HEK293 (cell line): ENCODE measurements at regions not wholly inside any gene's neighbourhood (a gene's known extent, or its start where the extent isn't known, plus 50 kb on each side); places are given as distances from the start of the nearest gene placed in this dataset.

Experiments used
- CTCF ChIA-PET: fragments of 350-600 bp; formaldehyde crosslinking; extraction: SDS; loops from one replicate; lab custom pipeline; 2021; ENCODE audit warnings: antibody characterized with exemption; lab: Yijun Ruan, JAX
- POLR2A ChIA-PET: fragments of 300-600 bp; formaldehyde crosslinking; extraction: SDS; loops from one replicate; lab custom pipeline; 2020; ENCODE audit warnings: antibody characterized with exemption, inconsistent platforms; lab: Yijun Ruan, JAX
- H3K27ac ChIP-seq: fragments of 200-500 bp; sonication (Bioruptor generic); 2 replicates; pipeline ENCODE4 v1.5.1; 2014; ENCODE audit warnings: low read depth, low read length, control low read depth, inconsistent platforms; ENCODE audit errors: extremely low read depth
- H3K36me3 ChIP-seq, 2 experiments: fragments of 200-500 bp in 1 of 2; sonication (Bioruptor generic) in 1 of 2; 1 replicate in 1 of 2; 2 replicates in 1 of 2; pipeline ENCODE4 v1.5.1; 2014 to 2017; ENCODE audit warnings: inconsistent platforms in 2 of 2, low read length in 2 of 2; ENCODE audit not compliant: control insufficient read depth in 2 of 2, insufficient read depth in 1 of 2
- H3K4me1 ChIP-seq: fragments of 200-500 bp; sonication (Bioruptor generic); 2 replicates; pipeline ENCODE4 v1.5.1; 2014; ENCODE audit warnings: mild to moderate bottlenecking, low read length, inconsistent platforms; ENCODE audit not compliant: control insufficient read depth, insufficient read depth
- H3K4me3 ChIP-seq: 2 replicates; pipeline ENCODE4 v1.5.1; 2011; ENCODE audit warnings: low read depth, mild to moderate bottlenecking, control low read depth, low read length, moderate library complexity
- H3K9me3 ChIP-seq: fragments of 200-500 bp; sonication (Bioruptor generic); 2 replicates; pipeline ENCODE4 v1.5.1; 2014; ENCODE audit warnings: low read depth, low read length, inconsistent platforms; ENCODE audit not compliant: control insufficient read depth, insufficient read depth
- BCL11B ChIP-seq: fragments of 450-650 bp; formaldehyde crosslinking; IDR thresholded peaks from 2 replicates; pipeline ENCODE4 v1.5.1; 2016; ENCODE audit warnings: low read depth, missing biosample characterization, missing genetic modification characterization
- IKZF3 ChIP-seq: fragments of 450-650 bp; IDR thresholded peaks from 2 replicates; pipeline ENCODE4 v1.5.0; 2018; ENCODE audit warnings: missing biosample characterization, mild to moderate bottlenecking, missing genetic modification characterization, moderate library complexity
- KLF8 ChIP-seq: fragments of 450-650 bp; formaldehyde crosslinking; IDR thresholded peaks from 2 replicates; pipeline ENCODE4 v1.5.1; 2016; ENCODE audit warnings: missing biosample characterization, missing genetic modification characterization
- KLF9 ChIP-seq: fragments of 450-650 bp; formaldehyde crosslinking; IDR thresholded peaks from 2 replicates; pipeline ENCODE4 v1.5.1; 2016; ENCODE audit warnings: missing biosample characterization, missing genetic modification characterization, low read depth
- SCRT1 ChIP-seq: fragments of 450-650 bp; formaldehyde crosslinking; IDR thresholded peaks from 2 replicates; pipeline ENCODE4 v1.5.1; 2016; ENCODE audit warnings: missing biosample characterization, missing genetic modification characterization, borderline replicate concordance
- SETDB1 ChIP-seq: IDR thresholded peaks from one replicate; pipeline ENCODE4 v1.6.1; 2017; ENCODE audit warnings: mild to moderate bottlenecking, low read length, moderate library complexity, mixed read lengths; ENCODE audit not compliant: insufficient read length
- ZFP37 ChIP-seq: fragments of 450-650 bp; formaldehyde crosslinking; IDR thresholded peaks from 2 replicates; pipeline ENCODE4 v1.5.1; 2016; ENCODE audit warnings: missing biosample characterization, missing genetic modification characterization
- ZFP41 ChIP-seq: fragments of 450-650 bp; formaldehyde crosslinking; IDR thresholded peaks from 2 replicates; pipeline ENCODE4 v1.5.1; 2016; ENCODE audit warnings: missing biosample characterization, missing genetic modification characterization, borderline replicate concordance
- ZNF157 ChIP-seq: fragments of 450-650 bp; formaldehyde crosslinking; IDR thresholded peaks from 2 replicates; pipeline ENCODE4 v1.5.1; 2016; ENCODE audit warnings: missing biosample characterization, missing genetic modification characterization
- ZNF175 ChIP-seq: fragments of 450-650 bp; formaldehyde crosslinking; IDR thresholded peaks from 2 replicates; pipeline ENCODE4 v1.5.1; 2016; ENCODE audit warnings: missing biosample characterization, missing genetic modification characterization
- ZNF211 ChIP-seq: fragments of 450-650 bp; formaldehyde crosslinking; IDR thresholded peaks from 2 replicates; pipeline ENCODE4 v1.5.1; 2016; ENCODE audit warnings: low read depth, missing biosample characterization, missing genetic modification characterization
- ZNF23 ChIP-seq: fragments of 450-650 bp; formaldehyde crosslinking; IDR thresholded peaks from 2 replicates; pipeline ENCODE4 v1.5.1; 2016; ENCODE audit warnings: missing biosample characterization, missing genetic modification characterization, borderline replicate concordance
- ZNF239 ChIP-seq: fragments of 450-650 bp; formaldehyde crosslinking; IDR thresholded peaks from 2 replicates; pipeline ENCODE4 v1.5.1; 2016; ENCODE audit warnings: missing biosample characterization, missing genetic modification characterization
- ZNF292 ChIP-seq: fragments of 450-650 bp; formaldehyde crosslinking; IDR thresholded peaks from 2 replicates; pipeline ENCODE4 v1.5.1; 2016; ENCODE audit warnings: low read depth, missing biosample characterization, missing genetic modification characterization, borderline replicate concordance
- ZNF391 ChIP-seq: fragments of 450-650 bp; formaldehyde crosslinking; IDR thresholded peaks from 2 replicates; pipeline ENCODE4 v1.5.1; 2016; ENCODE audit warnings: low read depth, missing biosample characterization, missing genetic modification characterization, borderline replicate concordance
- ZNF416 ChIP-seq: fragments of 450-650 bp; formaldehyde crosslinking; IDR thresholded peaks from 2 replicates; pipeline ENCODE4 v1.5.1; 2016; ENCODE audit warnings: missing biosample characterization, missing genetic modification characterization
- ZNF426 ChIP-seq: fragments of 450-650 bp; formaldehyde crosslinking; IDR thresholded peaks from 2 replicates; pipeline ENCODE4 v1.5.1; 2017; ENCODE audit warnings: missing biosample characterization, missing genetic modification characterization, mild to moderate bottlenecking, inconsistent platforms, moderate library complexity
- ZNF521 ChIP-seq: fragments of 450-650 bp; formaldehyde crosslinking; IDR thresholded peaks from 2 replicates; pipeline ENCODE4 v1.5.1; 2017; ENCODE audit warnings: missing biosample characterization, mild to moderate bottlenecking, missing genetic modification characterization
- ZNF530 ChIP-seq: fragments of 450-650 bp; formaldehyde crosslinking; IDR thresholded peaks from 2 replicates; pipeline ENCODE4 v1.5.1; 2016; ENCODE audit warnings: low read depth, missing biosample characterization, missing genetic modification characterization
- TF ChIP-seq, protein P1 (sequence below): fragments of 450-650 bp; formaldehyde crosslinking; IDR thresholded peaks from 2 replicates; pipeline ENCODE4 v1.5.1; 2016; ENCODE audit warnings: missing biosample characterization, missing genetic modification characterization, borderline replicate concordance
- TF ChIP-seq, protein P2 (sequence below): fragments of 450-650 bp; formaldehyde crosslinking; IDR thresholded peaks from 2 replicates; pipeline ENCODE4 v1.5.1; 2016; ENCODE audit warnings: missing biosample characterization, missing genetic modification characterization
- TF ChIP-seq, protein P3 (sequence below): fragments of 450-650 bp; formaldehyde crosslinking; IDR thresholded peaks from 2 replicates; pipeline ENCODE4 v1.5.1; 2016; ENCODE audit warnings: missing biosample characterization, missing genetic modification characterization

- H3K27ac ChIP-seq, result no peak overlapping the region
- ChIA-PET POLR2A (no interaction called here), CTCF (no interaction called here)
- no peak overlapping the region for H3K4me3 ChIP-seq
- no peaks in the 10 kb centered on the region; the same call in 1 of the 2 replicates for H3K9me3 ChIP-seq
- H3K36me3 ChIP-seq, result no peaks in the 10 kb centered on the region
- H3K4me1 ChIP-seq, result no peaks in the 10 kb centered on the region
- TF ChIP-seq, protein P1, sequence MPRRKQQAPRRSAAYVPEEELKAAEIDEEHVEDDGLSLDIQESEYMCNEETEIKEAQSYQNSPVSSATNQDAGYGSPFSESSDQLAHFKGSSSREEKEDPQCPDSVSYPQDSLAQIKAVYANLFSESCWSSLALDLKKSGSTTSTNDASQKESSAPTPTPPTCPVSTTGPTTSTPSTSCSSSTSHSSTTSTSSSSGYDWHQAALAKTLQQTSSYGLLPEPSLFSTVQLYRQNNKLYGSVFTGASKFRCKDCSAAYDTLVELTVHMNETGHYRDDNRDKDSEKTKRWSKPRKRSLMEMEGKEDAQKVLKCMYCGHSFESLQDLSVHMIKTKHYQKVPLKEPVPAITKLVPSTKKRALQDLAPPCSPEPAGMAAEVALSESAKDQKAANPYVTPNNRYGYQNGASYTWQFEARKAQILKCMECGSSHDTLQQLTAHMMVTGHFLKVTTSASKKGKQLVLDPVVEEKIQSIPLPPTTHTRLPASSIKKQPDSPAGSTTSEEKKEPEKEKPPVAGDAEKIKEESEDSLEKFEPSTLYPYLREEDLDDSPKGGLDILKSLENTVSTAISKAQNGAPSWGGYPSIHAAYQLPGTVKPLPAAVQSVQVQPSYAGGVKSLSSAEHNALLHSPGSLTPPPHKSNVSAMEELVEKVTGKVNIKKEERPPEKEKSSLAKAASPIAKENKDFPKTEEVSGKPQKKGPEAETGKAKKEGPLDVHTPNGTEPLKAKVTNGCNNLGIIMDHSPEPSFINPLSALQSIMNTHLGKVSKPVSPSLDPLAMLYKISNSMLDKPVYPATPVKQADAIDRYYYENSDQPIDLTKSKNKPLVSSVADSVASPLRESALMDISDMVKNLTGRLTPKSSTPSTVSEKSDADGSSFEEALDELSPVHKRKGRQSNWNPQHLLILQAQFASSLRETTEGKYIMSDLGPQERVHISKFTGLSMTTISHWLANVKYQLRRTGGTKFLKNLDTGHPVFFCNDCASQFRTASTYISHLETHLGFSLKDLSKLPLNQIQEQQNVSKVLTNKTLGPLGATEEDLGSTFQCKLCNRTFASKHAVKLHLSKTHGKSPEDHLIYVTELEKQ (tag by site-specific recombination), result no peak
- no peak for TF ChIP-seq SETDB1
- TF ChIP-seq ZFP37, result no peak
Observed at GRCh38 chrX:88621278-88621677, 125.7 kb upstream of the CPXCR1 start.

GRCh38 chrX:88655460-88655859 is 91.6 kb upstream of the CPXCR1 start:
- H3K36me3 ChIP-seq, result no peaks in the 10 kb centered on the region
- no peaks in the 10 kb centered on the region for H3K4me1 ChIP-seq
- H3K27ac ChIP-seq, result no peak overlapping the region
- ChIA-PET POLR2A (no interaction called here), CTCF (no interaction called here)
- H3K9me3 ChIP-seq, result no peaks in the 10 kb centered on the region; the same call in 1 of the 2 replicates
- TF ChIP-seq ZNF211 (tag by site-specific recombination), result no peak
- no peak for TF ChIP-seq ZNF530
- TF ChIP-seq KLF9 (tag by site-specific recombination), result no peak
- TF ChIP-seq IKZF3 (tag by site-specific recombination), result no peak
- no peak for TF ChIP-seq ZNF426 (tag by site-specific recombination)
- TF ChIP-seq ZNF239 (tag by site-specific recombination), result no peak
- no peak for TF ChIP-seq ZNF292 (tag by site-specific recombination)
- TF ChIP-seq, protein P2, sequence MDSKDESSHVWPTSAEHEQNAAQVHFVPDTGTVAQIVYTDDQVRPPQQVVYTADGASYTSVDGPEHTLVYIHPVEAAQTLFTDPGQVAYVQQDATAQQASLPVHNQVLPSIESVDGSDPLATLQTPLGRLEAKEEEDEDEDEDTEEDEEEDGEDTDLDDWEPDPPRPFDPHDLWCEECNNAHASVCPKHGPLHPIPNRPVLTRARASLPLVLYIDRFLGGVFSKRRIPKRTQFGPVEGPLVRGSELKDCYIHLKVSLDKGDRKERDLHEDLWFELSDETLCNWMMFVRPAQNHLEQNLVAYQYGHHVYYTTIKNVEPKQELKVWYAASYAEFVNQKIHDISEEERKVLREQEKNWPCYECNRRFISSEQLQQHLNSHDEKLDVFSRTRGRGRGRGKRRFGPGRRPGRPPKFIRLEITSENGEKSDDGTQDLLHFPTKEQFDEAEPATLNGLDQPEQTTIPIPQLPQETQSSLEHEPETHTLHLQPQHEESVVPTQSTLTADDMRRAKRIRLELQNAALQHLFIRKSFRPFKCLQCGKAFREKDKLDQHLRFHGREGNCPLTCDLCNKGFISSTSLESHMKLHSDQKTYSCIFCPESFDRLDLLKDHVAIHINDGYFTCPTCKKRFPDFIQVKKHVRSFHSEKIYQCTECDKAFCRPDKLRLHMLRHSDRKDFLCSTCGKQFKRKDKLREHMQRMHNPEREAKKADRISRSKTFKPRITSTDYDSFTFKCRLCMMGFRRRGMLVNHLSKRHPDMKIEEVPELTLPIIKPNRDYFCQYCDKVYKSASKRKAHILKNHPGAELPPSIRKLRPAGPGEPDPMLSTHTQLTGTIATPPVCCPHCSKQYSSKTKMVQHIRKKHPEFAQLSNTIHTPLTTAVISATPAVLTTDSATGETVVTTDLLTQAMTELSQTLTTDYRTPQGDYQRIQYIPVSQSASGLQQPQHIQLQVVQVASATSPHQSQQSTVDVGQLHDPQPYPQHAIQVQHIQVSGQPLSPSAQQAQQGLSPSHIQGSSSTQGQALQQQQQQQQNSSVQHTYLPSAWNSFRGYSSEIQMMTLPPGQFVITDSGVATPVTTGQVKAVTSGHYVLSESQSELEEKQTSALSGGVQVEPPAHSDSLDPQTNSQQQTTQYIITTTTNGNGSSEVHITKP (tag by site-specific recombination), result no peak
- no peak for TF ChIP-seq SCRT1 (tag by site-specific recombination)
- no peak for TF ChIP-seq ZNF391 (tag by site-specific recombination)
- H3K4me3 ChIP-seq, result no peak overlapping the region

GRCh38 chrX:88660836-88661235 is 86.2 kb upstream of the CPXCR1 start:
- Histone ChIP-seq H3K4me1 (no peaks in the 10 kb centered on the region), H3K4me3 (no peak overlapping the region), H3K27ac (no peak overlapping the region), H3K9me3 (no peaks in the 10 kb centered on the region; the same call in 1 of the 2 replicates), H3K36me3 (no peaks in the 10 kb centered on the region)
- POLR2A ChIA-PET, result no interaction called here
- TF ChIP-seq ZNF157 (tag by site-specific recombination), result no peak
- TF ChIP-seq ZNF530, result no peak
- no peak for TF ChIP-seq ZNF521 (tag by site-specific recombination)
- no peak for TF ChIP-seq ZNF175
- TF ChIP-seq ZNF416 (tag by site-specific recombination), result no peak
- no peak for TF ChIP-seq BCL11B
- no peak for TF ChIP-seq ZNF23 (tag by site-specific recombination)
- no peak for TF ChIP-seq KLF8 (tag by site-specific recombination)
- no peak for TF ChIP-seq ZFP41 (tag by site-specific recombination)
- TF ChIP-seq, protein P3, sequence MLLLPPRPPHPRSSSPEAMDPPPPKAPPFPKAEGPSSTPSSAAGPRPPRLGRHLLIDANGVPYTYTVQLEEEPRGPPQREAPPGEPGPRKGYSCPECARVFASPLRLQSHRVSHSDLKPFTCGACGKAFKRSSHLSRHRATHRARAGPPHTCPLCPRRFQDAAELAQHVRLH (tag by site-specific recombination), result no peak
- TF ChIP-seq IKZF3 (tag by site-specific recombination), result no peak
- TF ChIP-seq, all 188 proteins: peak for 0
- CTCF ChIA-PET, result no interaction called here
